ENCODE measurements at regions not wholly inside any gene's neighbourhood (a gene's known extent, or its start where the extent isn't known, plus 50 kb on each side); places are given as distances from the start of the nearest gene placed in this dataset.

- TF ChIP-seq CTCF (IDR thresholded peaks at IDR 0.05) (no peak), POLR2AphosphoS5 (IDR thresholded peaks at IDR 0.05) (no peak), POLR2A (IDR thresholded peaks at IDR 0.05) (no peak), EP300 (IDR thresholded peaks at IDR 0.05) (no peak)
Observed at GRCh38 chr6:1203546-1203945, 108.4 kb upstream of the FOXQ1 start.
